HepG2 (cell line): ENCODE measurements at regions not wholly inside any gene's neighbourhood (a gene's known extent, or its start where the extent isn't known, plus 50 kb on each side); places are given as distances from the start of the nearest gene placed in this dataset.

Source experiments
- ATAC-seq: fragments of 200-7000 bp; cut with Tn5 transposase; 3 replicates; pipeline ENCODE4 v1.9.1; 2020; ENCODE audit warnings: mild to moderate bottlenecking, moderate library complexity
- BruUV-seq: library from RNA; stranded (reverse); fragments of 400-500 nt; replicated peaks from 2 replicates; lab custom pipeline; 2021; lab: Mats Ljungman, UMichigan
- CTCF ChIA-PET: fragments of 300-600 bp; formaldehyde crosslinking; extraction: SDS; loops from one replicate; lab custom pipeline; 2021; ENCODE audit warnings: low total read pairs, inconsistent platforms, low intra/inter-chr PET ratio; lab: Yijun Ruan, JAX
- POLR2A ChIA-PET: fragments of 350-600 bp; sonication (Branson Sonifier 250); formaldehyde crosslinking; loops from one replicate; lab custom pipeline; 2020; ENCODE audit warnings: antibody characterized with exemption, inconsistent platforms; lab: Yijun Ruan, JAX
- DNase-seq: peaks from one replicate; pipeline ENCODE4 v3.0.0-alpha.2; 2015; ENCODE audit warnings: low spot score
- FAIRE-seq: peaks from 3 replicates; lab custom pipeline; 2011; peaks lifted over from hg19 to GRCh38; lab: Jason Lieb, UNC
- H2AFZ ChIP-seq: one replicate; pipeline ENCODE4 v1.6.1; 2011; ENCODE audit warnings: low read length, inconsistent platforms
- H3K27ac ChIP-seq: fragments of 300-600 bp; 3 replicates; pipeline ENCODE4 v1.8.0; 2011; ENCODE audit warnings: mixed run types, mild to moderate bottlenecking, mixed read lengths, low read length, inconsistent platforms; ENCODE audit not compliant: insufficient read depth; ENCODE audit errors: extremely low read length
- H3K27me3 ChIP-seq, 2 experiments: fragments of 200-600 bp in 1 of 2; 2 replicates in 1 of 2; 3 replicates in 1 of 2; pipeline versions ENCODE4 v1.6.0 to v1.8.0; 2011; ENCODE audit warnings: low read length in 2 of 2, mild to moderate bottlenecking in 2 of 2, moderate library complexity in 2 of 2, inconsistent platforms in 1 of 2; ENCODE audit not compliant: insufficient read depth in 2 of 2, control insufficient read depth in 1 of 2
- H3K36me3 ChIP-seq, 2 experiments: fragments of 200-600 bp in 1 of 2; replicated peaks in 1 of 2; 2 replicates in 1 of 2; 3 replicates in 1 of 2; pipeline versions ENCODE4 v1.5.1 to v1.8.0; 2011; ENCODE audit warnings: low read length in 2 of 2, inconsistent platforms in 1 of 2; ENCODE audit not compliant: insufficient read depth in 2 of 2, control insufficient read depth in 1 of 2
- H3K4me1 ChIP-seq: 2 replicates; pipeline ENCODE4 v1.5.1; 2012; ENCODE audit warnings: low read length, inconsistent platforms; ENCODE audit not compliant: insufficient read depth
- H3K4me2 ChIP-seq: 2 replicates; pipeline ENCODE4 v1.6.0; 2011; ENCODE audit warnings: low read depth, low read length, inconsistent platforms
- H3K4me3 ChIP-seq, 3 experiments: fragments of 200-600 bp in 1 of 3; sonication (generic), shearing (Covaris generic) in 1 of 3; replicated peaks in 1 of 3; 2 replicates each; pipeline ENCODE4 v1.5.1; 2011 to 2016; ENCODE audit warnings: low read length in 3 of 3, inconsistent platforms in 2 of 3, low read depth in 2 of 3, mild to moderate bottlenecking in 2 of 3, control low read depth in 1 of 3, mixed read lengths in 1 of 3; ENCODE audit not compliant: insufficient read depth in 1 of 3
- H3K79me2 ChIP-seq: one replicate; pipeline ENCODE4 v1.6.1; 2011; ENCODE audit warnings: low read length, inconsistent platforms; ENCODE audit not compliant: insufficient read depth
- H3K9ac ChIP-seq: 2 replicates; pipeline ENCODE4 v1.6.0; 2011; ENCODE audit warnings: mild to moderate bottlenecking, low read depth, low read length, inconsistent platforms; ENCODE audit not compliant: insufficient read depth
- H3K9me3 ChIP-seq: 2 replicates; pipeline ENCODE4 v1.5.1; 2012; ENCODE audit warnings: mild to moderate bottlenecking, low read length
- H4K20me1 ChIP-seq: 2 replicates; pipeline ENCODE4 v1.6.0; 2011; ENCODE audit warnings: inconsistent platforms, mild to moderate bottlenecking, low read length, moderate library complexity; ENCODE audit not compliant: insufficient read depth
- SIN3A ChIP-seq: IDR thresholded peaks from 2 replicates; pipeline ENCODE4 v1.6.1; 2011; ENCODE audit warnings: low read depth, mild to moderate bottlenecking, control low read depth, low read length, borderline replicate concordance
- SMAD3 ChIP-seq: sonication (generic); formaldehyde crosslinking; IDR thresholded peaks from 2 replicates; pipeline ENCODE4 v1.4.0; 2020; ENCODE audit warnings: missing genetic modification reagents
- STAG1 ChIP-seq: sonication (generic); formaldehyde crosslinking; IDR thresholded peaks from 2 replicates; pipeline ENCODE4 v1.4.0; 2020; ENCODE audit warnings: missing genetic modification reagents
- ZNF264 ChIP-seq: sonication (generic); formaldehyde crosslinking; IDR thresholded peaks from 2 replicates; pipeline ENCODE4 v1.4.0; 2020; ENCODE audit warnings: missing genetic modification reagents
- ZNF614 ChIP-seq: IDR thresholded peaks from 2 replicates; pipeline ENCODE4 v1.6.1; 2018; ENCODE audit warnings: missing biosample characterization, missing genetic modification reagents, inconsistent platforms, borderline replicate concordance
- ZNF792 ChIP-seq: IDR thresholded peaks from 2 replicates; pipeline ENCODE4 v1.6.1; 2016
- WGBS: methylation state at CpG from one replicate; pipeline ENCODE4 v1.1.6; 2017; ENCODE audit warnings: low lambda C conversion rate; 5-methylcytosine and 5-hydroxymethylcytosine counted together
- in situ Hi-C: cut with HindIII; loops from 2 replicates; pipeline ENCODE4 v1.10.0; 2017; ENCODE audit warnings: low pct_unique_long_range_greater_than_20kb; ENCODE audit not compliant: extremely low pct_ligation_motif_present
- intact Hi-C: fragments of 100-400 bp; cut with micrococcal nuclease; formaldehyde crosslinking; loops from one replicate; pipeline ENCODE4 v1.10.0; 2022; ENCODE audit not compliant: unreplicated experiment
- TF ChIP-seq, protein P1 (sequence below): sonication (generic); formaldehyde crosslinking; IDR thresholded peaks from 2 replicates; pipeline ENCODE4 v1.5.0; 2020; ENCODE audit warnings: mild to moderate bottlenecking, missing genetic modification reagents, moderate library complexity

GRCh38 chr18:41390309-41390708, 564.7 kb upstream of the PIK3C3 start (continued):
- TF ChIP-seq SMAD3 (CRISPR knock-in tag): no peak
- no peak for TF ChIP-seq ZNF264 (CRISPR knock-in tag)
- no peak for TF ChIP-seq SIN3A
- TF ChIP-seq, all 625 proteins: peak for 0

DNA sequence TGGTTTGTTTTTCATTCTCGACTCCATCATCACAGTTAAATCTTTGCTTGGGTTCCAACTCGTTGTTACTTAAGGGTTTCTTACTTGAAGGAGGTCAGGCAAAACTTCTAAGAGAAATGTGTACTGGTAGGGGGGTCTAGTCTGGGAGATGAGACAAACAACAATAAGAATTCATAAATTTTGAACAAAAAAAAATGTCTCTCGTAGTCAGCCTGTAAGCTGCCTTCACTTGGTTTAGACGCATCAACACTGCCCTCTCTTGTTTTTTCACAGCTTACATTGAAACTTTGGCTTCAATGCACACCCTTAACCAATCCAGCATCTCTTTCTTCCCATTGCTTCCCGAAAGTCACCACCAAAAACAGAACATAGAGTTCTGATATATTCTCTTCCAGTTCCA, 576.4 kb upstream of the PIK3C3 start:
- no peaks in the 10 kb centered on the region for H3K27me3 ChIP-seq
- H3K9me3 ChIP-seq: no peaks in the 10 kb centered on the region
- H3K4me2 ChIP-seq: no peak overlapping the region
- WGBS: 8% methylated on average over 5 of the region's 5 CpGs
- TF ChIP-seq STAG1: peak; percentile 58
- TF ChIP-seq, protein P1, sequence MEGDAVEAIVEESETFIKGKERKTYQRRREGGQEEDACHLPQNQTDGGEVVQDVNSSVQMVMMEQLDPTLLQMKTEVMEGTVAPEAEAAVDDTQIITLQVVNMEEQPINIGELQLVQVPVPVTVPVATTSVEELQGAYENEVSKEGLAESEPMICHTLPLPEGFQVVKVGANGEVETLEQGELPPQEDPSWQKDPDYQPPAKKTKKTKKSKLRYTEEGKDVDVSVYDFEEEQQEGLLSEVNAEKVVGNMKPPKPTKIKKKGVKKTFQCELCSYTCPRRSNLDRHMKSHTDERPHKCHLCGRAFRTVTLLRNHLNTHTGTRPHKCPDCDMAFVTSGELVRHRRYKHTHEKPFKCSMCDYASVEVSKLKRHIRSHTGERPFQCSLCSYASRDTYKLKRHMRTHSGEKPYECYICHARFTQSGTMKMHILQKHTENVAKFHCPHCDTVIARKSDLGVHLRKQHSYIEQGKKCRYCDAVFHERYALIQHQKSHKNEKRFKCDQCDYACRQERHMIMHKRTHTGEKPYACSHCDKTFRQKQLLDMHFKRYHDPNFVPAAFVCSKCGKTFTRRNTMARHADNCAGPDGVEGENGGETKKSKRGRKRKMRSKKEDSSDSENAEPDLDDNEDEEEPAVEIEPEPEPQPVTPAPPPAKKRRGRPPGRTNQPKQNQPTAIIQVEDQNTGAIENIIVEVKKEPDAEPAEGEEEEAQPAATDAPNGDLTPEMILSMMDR (CRISPR knock-in tag): peak; percentile 43
- no peak for TF ChIP-seq ZNF614 (CRISPR knock-in tag)
- TF ChIP-seq ZNF792 (CRISPR knock-in tag): no peak
- H3K4me1 ChIP-seq: no peaks in the 10 kb centered on the region
- in situ Hi-C loops (loop anchor here (25.0 kb wide), 1 partner anchor 841 kb away; no protein-coding TSS in a partner anchor), intact Hi-C loops (loop anchor here (10.0 kb wide), 1 partner anchor 366 kb away; no protein-coding TSS in a partner anchor)
- no peak overlapping the region for H3K9ac ChIP-seq
- no peaks in the 10 kb centered on the region for H3K79me2 ChIP-seq
- no peak overlapping the region for H3K27ac ChIP-seq
- CTCF ChIA-PET: no interaction called here
- ATAC-seq: peak; percentile 60
- H3K36me3 ChIP-seq: no peaks in the 10 kb centered on the region
- POLR2A ChIA-PET: no interaction called here
- H3K4me3 ChIP-seq: no peak overlapping the region
- DNase-seq: no peak
- no TSS peak for BruUV-seq
- H4K20me1 ChIP-seq: no peaks in the 10 kb centered on the region
- H2AFZ ChIP-seq: no peak overlapping the region
- FAIRE-seq: peak; percentile 18
